MM.1S (cell line): ENCODE measurements at regions not wholly inside any gene's neighbourhood (a gene's known extent, or its start where the extent isn't known, plus 50 kb on each side); places are given as distances from the start of the nearest gene placed in this dataset.

Experiments
- DNase-seq: peaks from one replicate; pipeline ENCODE4 v3.0.0-alpha.2; 2015
- H2AFZ ChIP-seq: fragments of 300-600 bp; sonication (generic); 2 replicates; pipeline ENCODE4 v1.6.0; 2016; ENCODE audit warnings: antibody characterized with exemption, low read length
- H3F3A ChIP-seq: fragments of 300-600 bp; sonication (generic); 2 replicates; pipeline ENCODE4 v1.6.1; 2016; ENCODE audit warnings: mild to moderate bottlenecking, antibody characterized with exemption, low read length, moderate library complexity, mixed read lengths; ENCODE audit not compliant: insufficient read depth
- H3K27ac ChIP-seq: fragments of 300-600 bp; sonication (generic); 2 replicates; pipeline ENCODE4 v1.5.1; 2016; ENCODE audit warnings: mild to moderate bottlenecking, low read length
- H3K27me3 ChIP-seq: fragments of 300-600 bp; sonication (generic); replicated peaks from 2 replicates; pipeline ENCODE4 v1.6.0; 2016; ENCODE audit warnings: low read length; ENCODE audit not compliant: insufficient read depth
- H3K36me3 ChIP-seq: fragments of 300-600 bp; sonication (generic); replicated peaks from 2 replicates; pipeline ENCODE4 v1.6.1; 2016; ENCODE audit warnings: mild to moderate bottlenecking, low read length, mixed read lengths; ENCODE audit not compliant: insufficient read depth
- H3K4me1 ChIP-seq: fragments of 300-600 bp; sonication (generic); 2 replicates; pipeline ENCODE4 v1.6.1; 2016; ENCODE audit warnings: low read length, mixed read lengths
- H3K4me2 ChIP-seq: fragments of 300-600 bp; sonication (generic); 2 replicates; pipeline ENCODE4 v1.6.0; 2016; ENCODE audit warnings: low read depth, low read length
- H3K4me3 ChIP-seq: fragments of 300-600 bp; sonication (generic); 2 replicates; pipeline ENCODE4 v1.5.1; 2016; ENCODE audit warnings: low read length, mixed read lengths
- H3K79me2 ChIP-seq: fragments of 300-600 bp; sonication (generic); 2 replicates; pipeline ENCODE4 v1.6.1; 2016; ENCODE audit warnings: mixed run types, low read length, mixed read lengths
- H3K9ac ChIP-seq: fragments of 300-600 bp; sonication (generic); 2 replicates; pipeline ENCODE4 v1.6.1; 2016; ENCODE audit warnings: low read length, mixed read lengths
- H3K9me2 ChIP-seq: fragments of 300-600 bp; sonication (generic); replicated peaks from 2 replicates; pipeline ENCODE4 v1.6.1; 2016; ENCODE audit warnings: mild to moderate bottlenecking, low read length, mixed read lengths; ENCODE audit not compliant: insufficient read depth
- H3K9me3 ChIP-seq: fragments of 300-600 bp; sonication (generic); replicated peaks from 2 replicates; pipeline ENCODE4 v1.6.1; 2016; ENCODE audit warnings: mild to moderate bottlenecking, low read length, mixed read lengths; ENCODE audit not compliant: insufficient read depth
- H4K20me1 ChIP-seq: fragments of 300-600 bp; sonication (generic); 2 replicates; pipeline ENCODE4 v1.6.1; 2016; ENCODE audit warnings: mild to moderate bottlenecking, low read length, moderate library complexity, mixed read lengths; ENCODE audit not compliant: insufficient read depth
- EZH2 ChIP-seq: fragments of 300-600 bp; sonication (generic); optimal IDR thresholded peaks from 2 replicates; pipeline ENCODE3; 2017; ENCODE audit warnings: low read depth, mild to moderate bottlenecking, antibody characterized with exemption, low read length, mixed read lengths
- EZH2phosphoT487 ChIP-seq: fragments of 300-600 bp; sonication (generic); IDR thresholded peaks from 2 replicates; pipeline ENCODE4 v1.6.1; 2018; ENCODE audit warnings: antibody characterized with exemption, low read length
- TF ChIP-seq, protein P1 (sequence below): fragments of 300-600 bp; sonication (generic); IDR thresholded peaks from 2 replicates; pipeline ENCODE4 v1.5.1; 2016; ENCODE audit warnings: antibody characterized with exemption, low read length, mixed read lengths

GRCh38 chr1:56287721-56288120, 291.6 kb downstream of the PLPP3 start:
- Histone ChIP-seq H3K4me1 (no peaks in the 10 kb centered on the region), H3K79me2 (no peaks in the 10 kb centered on the region), H3K9me2 (no peaks in the 10 kb centered on the region), H3K9me3 (no peaks in the 10 kb centered on the region), H3K36me3 (no peaks in the 10 kb centered on the region), H2AFZ (no peak overlapping the region), H3K4me2 (no peak overlapping the region), H3K4me3 (no peak overlapping the region), H3K27me3 (no peaks in the 10 kb centered on the region), H3K27ac (no peak overlapping the region), H3K9ac (no peak overlapping the region), H4K20me1 (no peaks in the 10 kb centered on the region), H3F3A (no peaks in the 10 kb centered on the region)
- TF ChIP-seq EZH2phosphoT487 (no peak), EZH2 (no peak)
- TF ChIP-seq, protein P1, sequence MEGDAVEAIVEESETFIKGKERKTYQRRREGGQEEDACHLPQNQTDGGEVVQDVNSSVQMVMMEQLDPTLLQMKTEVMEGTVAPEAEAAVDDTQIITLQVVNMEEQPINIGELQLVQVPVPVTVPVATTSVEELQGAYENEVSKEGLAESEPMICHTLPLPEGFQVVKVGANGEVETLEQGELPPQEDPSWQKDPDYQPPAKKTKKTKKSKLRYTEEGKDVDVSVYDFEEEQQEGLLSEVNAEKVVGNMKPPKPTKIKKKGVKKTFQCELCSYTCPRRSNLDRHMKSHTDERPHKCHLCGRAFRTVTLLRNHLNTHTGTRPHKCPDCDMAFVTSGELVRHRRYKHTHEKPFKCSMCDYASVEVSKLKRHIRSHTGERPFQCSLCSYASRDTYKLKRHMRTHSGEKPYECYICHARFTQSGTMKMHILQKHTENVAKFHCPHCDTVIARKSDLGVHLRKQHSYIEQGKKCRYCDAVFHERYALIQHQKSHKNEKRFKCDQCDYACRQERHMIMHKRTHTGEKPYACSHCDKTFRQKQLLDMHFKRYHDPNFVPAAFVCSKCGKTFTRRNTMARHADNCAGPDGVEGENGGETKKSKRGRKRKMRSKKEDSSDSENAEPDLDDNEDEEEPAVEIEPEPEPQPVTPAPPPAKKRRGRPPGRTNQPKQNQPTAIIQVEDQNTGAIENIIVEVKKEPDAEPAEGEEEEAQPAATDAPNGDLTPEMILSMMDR, result no peak
- no peak for DNase-seq

DNA sequence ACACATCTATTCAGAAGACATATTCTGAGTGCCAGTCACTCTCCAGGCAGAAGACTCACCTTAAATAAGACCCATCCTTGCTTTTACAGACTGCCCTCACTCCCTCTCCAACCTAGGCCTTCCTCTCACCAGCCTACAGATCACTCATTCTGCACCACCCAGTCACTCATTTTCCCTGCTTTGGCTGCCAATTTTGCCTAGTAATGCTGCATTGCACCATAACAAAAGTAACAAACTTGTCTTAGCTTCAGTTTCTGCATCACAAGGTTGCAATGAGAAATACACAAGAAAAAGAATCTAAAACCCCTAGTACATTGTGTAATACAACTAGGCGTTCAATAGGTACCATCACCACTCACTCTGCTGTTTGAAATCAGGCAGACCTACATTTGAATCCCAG, 292.4 kb downstream of the PLPP3 start:
- H3K4me3 ChIP-seq, result no peak overlapping the region
- H3K4me1 ChIP-seq, result no peaks in the 10 kb centered on the region
- no peaks in the 10 kb centered on the region for H3K79me2 ChIP-seq
- H3K36me3 ChIP-seq, result no peaks in the 10 kb centered on the region
- H3K9ac ChIP-seq, result no peak overlapping the region
- no peaks in the 10 kb centered on the region for H3K9me3 ChIP-seq
- no peak overlapping the region for H2AFZ ChIP-seq
- no peaks in the 10 kb centered on the region for H3K9me2 ChIP-seq
- no peak overlapping the region for H3K27ac ChIP-seq
- H3K27me3 ChIP-seq, result no peaks in the 10 kb centered on the region
- no peaks in the 10 kb centered on the region for H4K20me1 ChIP-seq
- TF ChIP-seq EZH2 (no peak), EZH2phosphoT487 (no peak)
- TF ChIP-seq, protein P1, result no peak
- H3F3A ChIP-seq, result no peaks in the 10 kb centered on the region
- H3K4me2 ChIP-seq, result no peak overlapping the region
- DNase-seq, result no peak

DNA sequence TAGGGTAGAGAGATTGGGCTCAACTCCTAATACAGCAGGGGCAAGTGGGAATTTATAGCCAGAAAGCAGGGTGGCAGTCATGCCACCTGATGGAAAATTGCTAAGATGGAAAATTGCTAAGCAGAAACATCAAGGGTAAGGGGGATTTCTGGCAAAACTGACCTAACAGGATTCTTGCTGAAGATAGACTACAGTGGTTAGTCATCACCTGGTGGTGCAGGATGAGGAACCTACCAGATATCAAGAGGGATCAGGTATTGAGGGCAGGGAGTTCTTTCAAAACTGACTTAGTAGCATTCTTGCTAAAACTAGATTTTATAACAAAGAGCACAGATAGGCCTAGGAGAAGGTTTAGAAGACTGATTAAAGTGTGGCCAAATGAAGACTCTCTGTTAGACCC, 292.9 kb downstream of the PLPP3 start:
- Histone ChIP-seq H3K27me3 (no peaks in the 10 kb centered on the region), H3K4me2 (no peak overlapping the region), H3K9me3 (no peaks in the 10 kb centered on the region), H3K79me2 (no peaks in the 10 kb centered on the region), H3K9me2 (no peaks in the 10 kb centered on the region), H3K4me3 (no peak overlapping the region), H4K20me1 (no peaks in the 10 kb centered on the region), H3F3A (no peaks in the 10 kb centered on the region), H3K36me3 (no peaks in the 10 kb centered on the region), H3K4me1 (no peaks in the 10 kb centered on the region), H3K27ac (no peak overlapping the region), H3K9ac (no peak overlapping the region), H2AFZ (no peak overlapping the region)
- no peak for TF ChIP-seq EZH2phosphoT487
- TF ChIP-seq EZH2, result no peak
- TF ChIP-seq, protein P1, result no peak
- DNase-seq, result no peak
